Suprapubic skin (tissue), 3 donors: ENCODE measurements at regions not wholly inside any gene's neighbourhood (a gene's known extent, or its start where the extent isn't known, plus 50 kb on each side); places are given as distances from the start of the nearest gene placed in this dataset.

Source experiments
- POLR2A ChIP-seq, 2 donors: fragments of 450-650 bp; IDR thresholded peaks; one replicate each; pipeline ENCODE4 v1.6.1; 2017; ENCODE audit warnings: antibody characterized with exemption in 2 of 2, mild to moderate bottlenecking in 2 of 2, moderate library complexity in 2 of 2
- TF ChIP-seq, protein P1 (sequence below), 2 donors: fragments of 200-600 bp in 1 of 2; fragments of 450-650 bp in 1 of 2; sonication (generic) in 1 of 2; IDR thresholded peaks; one replicate each; pipeline ENCODE4 v1.5.1; 2016 to 2019; ENCODE audit warnings: antibody characterized with exemption in 2 of 2, mild to moderate bottlenecking in 1 of 2, moderate library complexity in 1 of 2

DNA sequence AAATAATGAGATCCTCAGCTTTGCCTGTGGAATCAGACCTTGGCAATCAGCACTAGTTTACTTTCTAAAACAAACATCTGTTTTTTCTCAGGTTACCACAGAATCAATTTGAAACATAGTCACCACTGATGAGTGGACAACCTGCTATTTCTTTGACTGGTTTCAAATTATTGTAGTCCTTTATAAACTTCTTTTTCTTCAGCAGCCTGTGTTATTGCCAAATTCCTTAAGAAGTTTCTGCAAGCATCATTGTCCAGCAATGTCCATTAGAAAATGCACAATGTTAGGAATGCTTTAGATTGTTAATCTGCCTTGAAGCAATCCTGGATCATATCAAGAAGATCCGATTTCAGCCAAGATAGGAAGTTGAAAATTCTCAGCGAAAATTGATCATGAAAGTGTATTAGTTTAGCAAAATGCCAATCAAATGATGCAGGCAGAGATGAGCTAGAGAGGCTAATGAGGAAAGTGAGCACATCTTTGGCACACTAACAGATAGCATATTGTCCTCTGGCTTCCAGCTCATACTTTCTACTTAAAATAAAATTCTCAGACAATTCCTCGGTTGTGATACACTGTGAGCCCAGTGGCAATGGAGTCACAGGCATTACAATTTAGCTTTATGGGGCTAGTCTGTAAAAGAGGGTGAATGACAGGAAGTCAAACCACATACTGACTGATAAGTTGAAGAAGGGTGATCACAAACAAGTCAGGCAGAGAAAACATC lies 270.6 kb downstream of the SLITRK6 start:
- TF ChIP-seq, protein P1, sequence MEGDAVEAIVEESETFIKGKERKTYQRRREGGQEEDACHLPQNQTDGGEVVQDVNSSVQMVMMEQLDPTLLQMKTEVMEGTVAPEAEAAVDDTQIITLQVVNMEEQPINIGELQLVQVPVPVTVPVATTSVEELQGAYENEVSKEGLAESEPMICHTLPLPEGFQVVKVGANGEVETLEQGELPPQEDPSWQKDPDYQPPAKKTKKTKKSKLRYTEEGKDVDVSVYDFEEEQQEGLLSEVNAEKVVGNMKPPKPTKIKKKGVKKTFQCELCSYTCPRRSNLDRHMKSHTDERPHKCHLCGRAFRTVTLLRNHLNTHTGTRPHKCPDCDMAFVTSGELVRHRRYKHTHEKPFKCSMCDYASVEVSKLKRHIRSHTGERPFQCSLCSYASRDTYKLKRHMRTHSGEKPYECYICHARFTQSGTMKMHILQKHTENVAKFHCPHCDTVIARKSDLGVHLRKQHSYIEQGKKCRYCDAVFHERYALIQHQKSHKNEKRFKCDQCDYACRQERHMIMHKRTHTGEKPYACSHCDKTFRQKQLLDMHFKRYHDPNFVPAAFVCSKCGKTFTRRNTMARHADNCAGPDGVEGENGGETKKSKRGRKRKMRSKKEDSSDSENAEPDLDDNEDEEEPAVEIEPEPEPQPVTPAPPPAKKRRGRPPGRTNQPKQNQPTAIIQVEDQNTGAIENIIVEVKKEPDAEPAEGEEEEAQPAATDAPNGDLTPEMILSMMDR (IDR thresholded peaks at IDR 0.05): no peak
- TF ChIP-seq POLR2A (IDR thresholded peaks at IDR 0.05): no peak
